H1 (cell line): ENCODE measurements at regions not wholly inside any gene's neighbourhood (a gene's known extent, or its start where the extent isn't known, plus 50 kb on each side); places are given as distances from the start of the nearest gene placed in this dataset.

Experiments
- CTCF ChIA-PET: fragments of 300-600 bp; sonication (Branson Sonifier 250); formaldehyde crosslinking; loops from one replicate; lab custom pipeline; 2021; ENCODE audit not compliant: partially characterized antibody; lab: Charles Lee
- POLR2A ChIA-PET: fragments of 300-600 bp; sonication (Branson Sonifier 250); formaldehyde crosslinking; loops from one replicate; lab custom pipeline; 2021; ENCODE audit warnings: inconsistent platforms; ENCODE audit not compliant: partially characterized antibody; lab: Charles Lee
- DNase-seq, 2 experiments: peaks; one replicate each; pipeline versions ENCODE4 v3.0.0 to v3.0.0-alpha.2; 2010 to 2022; ENCODE audit warnings: low spot score in 2 of 2, low read depth in 1 of 2, mixed read lengths in 1 of 2
- FAIRE-seq: peaks from 2 replicates; lab custom pipeline; 2011; peaks lifted over from hg19 to GRCh38; lab: Jason Lieb, UNC
- H2AFZ ChIP-seq: 2 replicates; pipeline ENCODE4 v1.8.1; 2012; ENCODE audit warnings: low read length, inconsistent platforms
- H2AK5ac ChIP-seq: 2 replicates; pipeline ENCODE4 v1.6.1; 2013; ENCODE audit warnings: low read depth, low read length
- H2BK120ac ChIP-seq: replicated peaks from 2 replicates; pipeline ENCODE3; 2013; ENCODE audit warnings: low read depth, low read length, inconsistent platforms
- H2BK12ac ChIP-seq: 2 replicates; pipeline ENCODE4 v1.6.1; 2013; ENCODE audit warnings: low read depth, low read length
- H2BK15ac ChIP-seq: 2 replicates; pipeline ENCODE4 v1.6.1; 2013; ENCODE audit warnings: low read length
- H2BK20ac ChIP-seq: 2 replicates; pipeline ENCODE4 v1.6.1; 2013; ENCODE audit warnings: low read length
- H2BK5ac ChIP-seq: 2 replicates; pipeline ENCODE4 v1.6.1; 2013; ENCODE audit warnings: low read depth, low read length
- H3K14ac ChIP-seq: 2 replicates; pipeline ENCODE4 v1.6.1; 2013; ENCODE audit warnings: inconsistent platforms; ENCODE audit not compliant: insufficient read length
- H3K18ac ChIP-seq: 2 replicates; pipeline ENCODE4 v1.6.1; 2013; ENCODE audit warnings: low read length; ENCODE audit errors: extremely low read depth
- H3K23ac ChIP-seq: 2 replicates; pipeline ENCODE4 v1.6.1; 2013; ENCODE audit warnings: inconsistent platforms; ENCODE audit not compliant: insufficient read length
- H3K23me2 ChIP-seq: 2 replicates; pipeline ENCODE4 v1.6.1; 2013; ENCODE audit warnings: low read depth, low read length
- H3K27ac ChIP-seq: 2 replicates; pipeline ENCODE4 v1.6.1; 2011; ENCODE audit warnings: low read depth, low read length, inconsistent platforms
- H3K27me3 ChIP-seq, 4 experiments: replicated peaks in 1 of 4; 1 replicate in 1 of 4; 2 replicates in 3 of 4; pipeline versions ENCODE4 v1.6.1 to v1.8.1; 2011 to 2013; ENCODE audit warnings: low read length in 3 of 4, mild to moderate bottlenecking in 3 of 4, inconsistent platforms in 2 of 4, mixed read lengths in 2 of 4, moderate library complexity in 1 of 4; ENCODE audit not compliant: control insufficient read depth in 3 of 4, insufficient read depth in 3 of 4; ENCODE audit errors: extremely low read depth in 1 of 4
- H3K36me3 ChIP-seq, 4 experiments: 2 replicates each; pipeline versions ENCODE4 v1.6.1 to v1.8.1; 2011 to 2013; ENCODE audit warnings: mild to moderate bottlenecking in 4 of 4, low read length in 3 of 4, moderate library complexity in 2 of 4, control low read depth in 1 of 4, inconsistent platforms in 1 of 4; ENCODE audit not compliant: insufficient read depth in 4 of 4, control insufficient read depth in 2 of 4
- H3K4ac ChIP-seq: replicated peaks from 2 replicates; pipeline ENCODE3; 2013; ENCODE audit warnings: low read length, low read depth, mixed read lengths, inconsistent platforms; ENCODE audit not compliant: insufficient read length
- H3K4me1 ChIP-seq, 4 experiments: replicated peaks in 1 of 4; 1 replicate in 1 of 4; 2 replicates in 3 of 4; pipeline versions ENCODE4 v1.6.1 to v1.8.1; 2011 to 2013; ENCODE audit warnings: low read length in 3 of 4, inconsistent platforms in 2 of 4, mixed read lengths in 1 of 4; ENCODE audit not compliant: insufficient read depth in 4 of 4, control insufficient read depth in 3 of 4
- H3K4me2 ChIP-seq, 2 experiments: 2 replicates each; pipeline versions ENCODE4 v1.6.1 to v1.8.1; 2011 to 2013; ENCODE audit warnings: low read depth in 2 of 2, low read length in 2 of 2, control low read depth in 1 of 2, inconsistent platforms in 1 of 2, mild to moderate bottlenecking in 1 of 2; ENCODE audit not compliant: insufficient read depth in 1 of 2
- H3K4me3 ChIP-seq, 4 experiments: fragments of 200-600, 300-600 bp in 1 of 4; sonication (generic), shearing (Covaris generic), sonication (Bioruptor Twin) in 1 of 4; 2 replicates each; pipeline versions ENCODE4 v1.5.1 to v1.8.1; 2011 to 2016; ENCODE audit warnings: low read length in 4 of 4, low read depth in 3 of 4, control low read depth in 2 of 4, inconsistent platforms in 2 of 4, mild to moderate bottlenecking in 2 of 4, mixed read lengths in 1 of 4, moderate library complexity in 1 of 4; ENCODE audit not compliant: insufficient read depth in 2 of 4; ENCODE audit errors: extremely low read depth in 1 of 4
- H3K56ac ChIP-seq: replicated peaks from 2 replicates; pipeline ENCODE3; 2013; ENCODE audit warnings: low read depth, mild to moderate bottlenecking, mixed read lengths, low read length, inconsistent platforms; ENCODE audit not compliant: insufficient read length
- H3K79me1 ChIP-seq: 2 replicates; pipeline ENCODE4 v1.6.1; 2013; ENCODE audit warnings: low read depth, low read length, control low read depth
- H3K79me2 ChIP-seq, 2 experiments: 2 replicates each; pipeline versions ENCODE4 v1.6.1 to v1.8.1; 2012 to 2013; ENCODE audit warnings: low read length in 2 of 2, mild to moderate bottlenecking in 2 of 2, inconsistent platforms in 1 of 2; ENCODE audit not compliant: insufficient read depth in 2 of 2, control insufficient read depth in 1 of 2
- H3K9ac ChIP-seq, 4 experiments: replicated peaks in 1 of 4; 1 replicate in 1 of 4; 2 replicates in 3 of 4; pipeline versions ENCODE4 v1.6.1 to v1.8.1; 2011 to 2013; ENCODE audit warnings: low read depth in 3 of 4, low read length in 3 of 4, control low read depth in 2 of 4, mild to moderate bottlenecking in 2 of 4, moderate library complexity in 2 of 4, inconsistent platforms in 1 of 4; ENCODE audit errors: extremely low read depth in 1 of 4
- H3K9me3 ChIP-seq, 2 experiments: 2 replicates each; pipeline versions ENCODE4 v1.6.1 to v1.8.1; 2012 to 2013; ENCODE audit warnings: mild to moderate bottlenecking in 2 of 2, moderate library complexity in 2 of 2, control low read depth in 1 of 2, inconsistent platforms in 1 of 2, low read depth in 1 of 2, low read length in 1 of 2, mixed read lengths in 1 of 2; ENCODE audit not compliant: insufficient read depth in 2 of 2
- H4K20me1 ChIP-seq, 2 experiments: replicated peaks in 1 of 2; 2 replicates each; pipeline versions ENCODE3 to v1.8.1; 2011 to 2013; ENCODE audit warnings: inconsistent platforms in 2 of 2, low read length in 2 of 2, mild to moderate bottlenecking in 1 of 2; ENCODE audit not compliant: insufficient read depth in 2 of 2, control insufficient read depth in 1 of 2
- H4K5ac ChIP-seq: 2 replicates; pipeline ENCODE4 v1.6.1; 2013; ENCODE audit warnings: low read length, low read depth, mixed read lengths, inconsistent platforms; ENCODE audit not compliant: insufficient read length
- H4K8ac ChIP-seq: 2 replicates; pipeline ENCODE4 v1.8.0; 2013; ENCODE audit warnings: mild to moderate bottlenecking, moderate library complexity, low read length, inconsistent platforms; ENCODE audit not compliant: insufficient read depth; ENCODE audit errors: extremely low read depth
- H4K91ac ChIP-seq: replicated peaks from 2 replicates; pipeline ENCODE3; 2013; ENCODE audit warnings: low read length, mixed read lengths, inconsistent platforms; ENCODE audit not compliant: insufficient read length
- KDM1A ChIP-seq: fragments of 200-600, 300-600 bp; sonication (generic); IDR thresholded peaks from 2 replicates; pipeline ENCODE4 v1.7.1; 2016; ENCODE audit warnings: mild to moderate bottlenecking, low read length, borderline replicate concordance
- SIN3A ChIP-seq, 2 experiments: IDR thresholded peaks in 1 of 2; conservative IDR thresholded peaks in 1 of 2; 2 replicates each; pipeline ENCODE4 v1.6.1; 2011 to 2012; ENCODE audit warnings: low read length in 2 of 2, improper control_type of control experiment in 1 of 2, low read depth in 1 of 2, mild to moderate bottlenecking in 1 of 2
- TEAD4 ChIP-seq: IDR thresholded peaks from 2 replicates; pipeline ENCODE4 v1.6.1; 2012; ENCODE audit warnings: low read depth, low read length, inconsistent platforms, mixed read lengths
- WGBS, 2 experiments: shearing (Covaris generic) in 1 of 2; methylation state at CpG; one replicate each; pipeline versions ENCODE4 v1.1.6 to v1.1.7; 2013 to 2015; ENCODE audit warnings: low lambda C conversion rate in 2 of 2, mixed read lengths in 2 of 2, inconsistent platforms in 1 of 2, low coverage in 1 of 2, missing lambda C conversion rate in 1 of 2; ENCODE audit not compliant: insufficient replicate concordance in 2 of 2, insufficient coverage in 1 of 2, insufficient read length in 1 of 2; ENCODE audit errors: extremely low coverage in 1 of 2, missing lambda C conversion rate in 1 of 2; 5-methylcytosine and 5-hydroxymethylcytosine counted together

DNA sequence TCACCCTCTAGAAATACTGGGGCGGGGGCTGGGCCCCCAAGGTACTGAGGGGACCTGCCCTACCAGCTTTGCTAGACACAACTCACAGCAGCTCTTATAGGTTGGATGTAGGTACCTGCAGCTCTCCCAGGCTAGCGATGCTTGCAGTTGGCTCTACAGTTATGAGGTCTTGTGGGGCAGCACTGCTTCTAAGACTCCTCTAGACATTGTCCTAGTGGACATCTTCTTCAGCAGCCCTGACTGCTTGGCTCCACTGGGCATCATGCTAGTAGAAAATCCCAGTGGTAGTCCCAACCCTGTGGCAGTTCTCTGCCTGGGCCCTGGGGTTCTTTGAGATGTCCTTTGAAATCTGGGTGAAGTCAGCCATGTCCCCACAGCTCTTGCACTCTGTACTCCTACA is 419.3 kb upstream of the SEL1L start:
- H3K9ac ChIP-seq: no peak overlapping the region
- H3K18ac ChIP-seq: no peak overlapping the region
- H2BK15ac ChIP-seq: no peak overlapping the region
- H3K79me1 ChIP-seq: no peaks in the 10 kb centered on the region
- CTCF ChIA-PET: interaction anchor here (1.4 kb wide), 1 partner anchor 37 kb away, joined by 3 read pairs; no protein-coding TSS in a partner anchor
- no peaks in the 10 kb centered on the region for H4K20me1 ChIP-seq
- no peaks in the 10 kb centered on the region for H3K23me2 ChIP-seq
- H2AFZ ChIP-seq: no peak overlapping the region
- H2BK5ac ChIP-seq: no peak overlapping the region
- no peak overlapping the region for H3K27ac ChIP-seq
- H4K91ac ChIP-seq: no peak overlapping the region
- no peak overlapping the region for H3K4me3 ChIP-seq
- H3K27me3 ChIP-seq: no peaks in the 10 kb centered on the region
- WGBS, 2 experiments: 86% methylated on average over 2 of the region's 2 CpGs; no CpG with 5 or more reads in 1 of the 2 experiments
- H3K14ac ChIP-seq: no peak overlapping the region
- H2AK5ac ChIP-seq: no peak overlapping the region
- no peak overlapping the region for H3K23ac ChIP-seq
- no peaks in the 10 kb centered on the region for H3K9me3 ChIP-seq
- H3K79me2 ChIP-seq: no peaks in the 10 kb centered on the region
- no peak overlapping the region for H2BK20ac ChIP-seq
- H3K4me2 ChIP-seq: no peak overlapping the region
- TF ChIP-seq TEAD4: no peak
- no peak for TF ChIP-seq SIN3A (conservative IDR thresholded peaks at IDR 0.05 in 1 of 2, IDR thresholded peaks at IDR 0.05 in 1 of 2; ENCODE audit: low read depth in 1 of 2, low read length in 2 of 2)
- no peak for TF ChIP-seq KDM1A
- H4K5ac ChIP-seq: no peak overlapping the region
- H2BK12ac ChIP-seq: no peak overlapping the region
- no peaks in the 10 kb centered on the region for H3K36me3 ChIP-seq
- no peak overlapping the region for H2BK120ac ChIP-seq
- H3K4me1 ChIP-seq: no peaks in the 10 kb centered on the region; a peak in 1 of 7 replicates
- H4K8ac ChIP-seq: no peak overlapping the region
- FAIRE-seq: no peak
- no peak overlapping the region for H3K56ac ChIP-seq
- no peak for DNase-seq
- POLR2A ChIA-PET: no interaction called here
- no peak overlapping the region for H3K4ac ChIP-seq
